Epithelial cell of esophagus (primary cell): ENCODE measurements at regions not wholly inside any gene's neighbourhood (a gene's known extent, or its start where the extent isn't known, plus 50 kb on each side); places are given as distances from the start of the nearest gene placed in this dataset.

ENCODE experiments used
- DNase-seq: peaks from one replicate; pipeline ENCODE4 v3.0.0; 2010; ENCODE audit warnings: low read depth
- H3K4me3 ChIP-seq: 2 replicates; pipeline ENCODE4 v1.5.1; 2011; ENCODE audit warnings: mild to moderate bottlenecking, low read length, control low read depth
- CTCF ChIP-seq: IDR thresholded peaks from 2 replicates; pipeline ENCODE4 v1.5.1; 2011; ENCODE audit warnings: low read depth, mild to moderate bottlenecking, low read length, control low read depth, inconsistent platforms; ENCODE audit not compliant: insufficient read depth; ENCODE audit errors: missing control alignments

GRCh38 chr12:115847398-115847797, 430.1 kb downstream of the MED13L start:
- DNase-seq, result no peak
- no peak for TF ChIP-seq CTCF
- H3K4me3 ChIP-seq, result no peak overlapping the region

- TF ChIP-seq CTCF, result no peak
- no peak overlapping the region for H3K4me3 ChIP-seq
- DNase-seq, result no peak
Observed at GRCh38 chr12:115846516-115846915, 431.0 kb downstream of the MED13L start.

GRCh38 chr12:115840159-115840558, 437.3 kb downstream of the MED13L start:
- H3K4me3 ChIP-seq, result no peak overlapping the region
- peak; percentile 2 for DNase-seq
- TF ChIP-seq CTCF, result no peak

GRCh38 chr12:115838952-115839351, 438.5 kb downstream of the MED13L start:
- no peak for TF ChIP-seq CTCF
- no peak for DNase-seq
- H3K4me3 ChIP-seq, result no peak overlapping the region

GRCh38 chr12:115837220-115837619, 440.3 kb downstream of the MED13L start:
- DNase-seq, result no peak
- no peak for TF ChIP-seq CTCF
- H3K4me3 ChIP-seq, result no peak overlapping the region

GRCh38 chr12:115835445-115835844, 442.0 kb downstream of the MED13L start:
- DNase-seq, result no peak
- no peak for TF ChIP-seq CTCF

GRCh38 chr12:115833704-115834103, 443.8 kb downstream of the MED13L start:
- no peak overlapping the region for H3K4me3 ChIP-seq
- TF ChIP-seq CTCF, result no peak
- DNase-seq, result no peak

More at GRCh38 chr12:115835445-115835844, 442.0 kb downstream of the MED13L start:
- no peak overlapping the region for H3K4me3 ChIP-seq
